Body of pancreas (tissue), 4 donors: ENCODE measurements at regions not wholly inside any gene's neighbourhood (a gene's known extent, or its start where the extent isn't known, plus 50 kb on each side); places are given as distances from the start of the nearest gene placed in this dataset.
A peak's percentile ranks its signal among the peaks of the same experiment; 100 is the strongest.

Source experiments
- ATAC-seq: fragments of 150-250 bp; one replicate; pipeline ENCODE4 v1.9.1; 2016
- DNase-seq, 4 donors: peaks; one replicate each; pipeline ENCODE4 v3.0.0-alpha.2; 2019
- H3K27ac ChIP-seq, 4 donors: fragments of 200-600 bp; sonication (generic); 1 replicate in 3 of 4; 2 replicates in 1 of 4; pipeline versions ENCODE4 v1.5.1 to v1.6.1; 2016 to 2019; ENCODE audit warnings: mild to moderate bottlenecking in 1 of 4, mixed read lengths in 1 of 4, moderate library complexity in 1 of 4
- H3K27me3 ChIP-seq, 2 donors: fragments of 200-600 bp; sonication (generic); one replicate each; pipeline ENCODE4 v1.6.0; 2016; ENCODE audit warnings: mild to moderate bottlenecking in 1 of 2
- H3K36me3 ChIP-seq, 2 donors: fragments of 200-600 bp; sonication (generic); replicated peaks in 1 of 2; 2 replicates each; pipeline ENCODE4 v1.5.1; 2016; ENCODE audit warnings: low read depth in 2 of 2; ENCODE audit not compliant: insufficient read depth in 1 of 2
- H3K4me1 ChIP-seq: fragments of 200-600 bp; sonication (generic); one replicate; pipeline ENCODE4 v1.6.0; 2016
- H3K4me3 ChIP-seq, 2 donors: fragments of 200-600 bp; sonication (generic); 1 replicate in 1 of 2; 2 replicates in 1 of 2; pipeline ENCODE4 v1.5.1; 2016 to 2019
- H3K9me3 ChIP-seq, 3 donors: fragments of 200-600 bp; sonication (generic); 1 replicate in 2 of 3; 2 replicates in 1 of 3; pipeline ENCODE4 v1.5.1; 2016
- POLR2A ChIP-seq, 3 donors: fragments of 450-650 bp; IDR thresholded peaks; one replicate each; pipeline ENCODE4 v1.6.1; 2016; ENCODE audit warnings: antibody characterized with exemption in 3 of 3, mild to moderate bottlenecking in 2 of 3
- WGBS, 2 donors: methylation state at CpG; one replicate each; pipeline ENCODE4 v1.1.5; 2017; 5-methylcytosine and 5-hydroxymethylcytosine counted together
- intact Hi-C: fragments of 100-400 bp; cut with DNase I; formaldehyde crosslinking; loops from one replicate; pipeline ENCODE4 v1.15.1; 2023
- TF ChIP-seq, protein P1 (sequence below), 7 experiments: fragments of 450-650 bp in 4 of 7; fragments of 200-600 bp in 3 of 7; sonication (generic) in 3 of 7; IDR thresholded peaks; one replicate each; pipeline ENCODE4 v1.5.1; 2016 to 2019; ENCODE audit warnings: antibody characterized with exemption in 7 of 7

DNA sequence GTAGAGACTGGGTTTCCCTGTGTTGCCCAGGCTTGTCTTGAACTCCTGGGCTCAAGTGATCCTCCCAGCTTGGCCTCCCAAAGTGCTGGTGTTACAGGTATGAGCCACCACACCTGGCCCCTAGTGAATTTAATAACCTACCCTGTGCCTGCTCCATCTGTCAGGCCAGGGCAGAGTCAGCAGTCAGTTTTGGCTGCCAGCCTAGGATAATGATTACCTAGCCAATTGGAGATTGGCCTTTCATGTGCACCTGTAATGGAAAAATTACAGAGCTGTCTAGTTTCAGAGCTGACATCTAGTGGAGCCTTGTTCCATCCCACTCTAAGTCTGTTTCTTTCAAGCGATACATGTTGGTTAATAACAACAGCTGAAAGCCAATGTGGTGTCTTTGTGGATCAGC lies 92.0 kb downstream of the DIRAS3 start:
- peaks cover 0 to 9% (median 0%) of the 10 kb centered on the region in 3 donors for H3K9me3 ChIP-seq
- no peak for TF ChIP-seq POLR2A (IDR thresholded peaks at IDR 0.05)
- TF ChIP-seq, protein P1, sequence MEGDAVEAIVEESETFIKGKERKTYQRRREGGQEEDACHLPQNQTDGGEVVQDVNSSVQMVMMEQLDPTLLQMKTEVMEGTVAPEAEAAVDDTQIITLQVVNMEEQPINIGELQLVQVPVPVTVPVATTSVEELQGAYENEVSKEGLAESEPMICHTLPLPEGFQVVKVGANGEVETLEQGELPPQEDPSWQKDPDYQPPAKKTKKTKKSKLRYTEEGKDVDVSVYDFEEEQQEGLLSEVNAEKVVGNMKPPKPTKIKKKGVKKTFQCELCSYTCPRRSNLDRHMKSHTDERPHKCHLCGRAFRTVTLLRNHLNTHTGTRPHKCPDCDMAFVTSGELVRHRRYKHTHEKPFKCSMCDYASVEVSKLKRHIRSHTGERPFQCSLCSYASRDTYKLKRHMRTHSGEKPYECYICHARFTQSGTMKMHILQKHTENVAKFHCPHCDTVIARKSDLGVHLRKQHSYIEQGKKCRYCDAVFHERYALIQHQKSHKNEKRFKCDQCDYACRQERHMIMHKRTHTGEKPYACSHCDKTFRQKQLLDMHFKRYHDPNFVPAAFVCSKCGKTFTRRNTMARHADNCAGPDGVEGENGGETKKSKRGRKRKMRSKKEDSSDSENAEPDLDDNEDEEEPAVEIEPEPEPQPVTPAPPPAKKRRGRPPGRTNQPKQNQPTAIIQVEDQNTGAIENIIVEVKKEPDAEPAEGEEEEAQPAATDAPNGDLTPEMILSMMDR (IDR thresholded peaks at IDR 0.05): no peak
- intact Hi-C loops: no loop called here
- no peak overlapping the region for H3K27ac ChIP-seq
- H3K4me3 ChIP-seq: no peak overlapping the region
- no peak for DNase-seq
- H3K4me1 ChIP-seq: no peaks in the 10 kb centered on the region
- ATAC-seq: no peak
- 91 to 100% methylated on average over 1 of the region's 1 CpG for WGBS, 2 donors
- no peaks in the 10 kb centered on the region for H3K27me3 ChIP-seq
- no peaks in the 10 kb centered on the region for H3K36me3 ChIP-seq

DNA sequence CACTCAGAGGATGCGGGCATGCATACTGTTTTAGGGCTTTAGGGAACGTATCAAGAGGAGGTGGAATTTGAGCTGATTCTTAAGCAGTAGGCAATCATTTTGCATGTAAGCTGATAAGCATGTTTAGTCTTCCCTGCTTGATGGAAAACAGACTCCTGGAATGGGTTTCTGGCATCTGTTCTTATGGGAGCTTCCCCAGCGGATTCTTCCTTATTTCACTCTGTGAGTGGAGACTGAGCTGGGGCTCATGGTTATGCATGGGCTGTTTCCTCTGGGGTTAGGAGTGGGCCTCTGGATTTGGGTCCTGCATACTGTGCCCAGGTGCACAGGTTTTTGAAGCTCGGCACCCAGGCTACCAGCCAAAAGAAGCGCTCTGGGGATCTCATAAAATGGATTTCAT lies 93.4 kb downstream of the DIRAS3 start:
- intact Hi-C loops: no loop called here
- DNase-seq (peak in 1 of 4 donors; percentile 6), ATAC-seq (no peak)
- Histone ChIP-seq H3K4me3 (no peak overlapping the region), H3K9me3 (no peaks in the 10 kb centered on the region), H3K4me1 (no peaks in the 10 kb centered on the region), H3K27ac (no peak overlapping the region), H3K36me3 (no peaks in the 10 kb centered on the region), H3K27me3 (no peaks in the 10 kb centered on the region)
- TF ChIP-seq, protein P1 (IDR thresholded peaks at IDR 0.05): no peak
- TF ChIP-seq POLR2A (IDR thresholded peaks at IDR 0.05): no peak
- 81 to 85% methylated on average over 5 of the region's 5 CpGs for WGBS, 2 donors

DNA sequence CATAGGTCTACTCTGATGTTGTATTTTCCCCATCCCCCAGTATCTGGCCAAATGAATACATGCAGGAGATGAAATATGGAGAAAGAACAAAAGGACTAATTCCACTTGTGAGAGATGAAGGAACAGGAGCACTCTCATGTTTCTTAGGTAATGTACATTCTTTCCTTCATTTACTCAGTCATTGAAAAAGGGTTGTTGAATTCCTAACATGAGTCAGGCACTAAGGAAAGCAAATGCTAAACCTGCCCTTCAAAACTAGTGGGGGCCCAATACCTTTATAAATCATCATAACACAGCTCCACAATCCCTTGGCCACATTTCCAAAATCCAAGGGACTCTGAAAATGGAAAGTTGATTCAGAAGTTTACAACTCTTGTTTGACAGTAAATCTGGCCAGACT lies 94.3 kb downstream of the DIRAS3 start:
- H3K27me3 ChIP-seq: no peaks in the 10 kb centered on the region
- DNase-seq (no peak), ATAC-seq (no peak)
- no peaks in the 10 kb centered on the region for H3K4me1 ChIP-seq
- H3K36me3 ChIP-seq: no peaks in the 10 kb centered on the region
- no peak overlapping the region for H3K4me3 ChIP-seq
- TF ChIP-seq, protein P1 (IDR thresholded peaks at IDR 0.05): no peak
- TF ChIP-seq POLR2A (IDR thresholded peaks at IDR 0.05): no peak
- H3K9me3 ChIP-seq: no peaks in the 10 kb centered on the region
- H3K27ac ChIP-seq: no peak overlapping the region
- intact Hi-C loops: no loop called here

GRCh38 chr1:67955591-67955990 lies 94.8 kb downstream of the DIRAS3 start:
- TF ChIP-seq POLR2A (IDR thresholded peaks at IDR 0.05): no peak
- TF ChIP-seq, protein P1 (IDR thresholded peaks at IDR 0.05): no peak
- Histone ChIP-seq H3K4me3 (no peak overlapping the region), H3K9me3 (no peaks in the 10 kb centered on the region), H3K4me1 (no peaks in the 10 kb centered on the region), H3K27me3 (no peaks in the 10 kb centered on the region), H3K27ac (no peak overlapping the region), H3K36me3 (no peaks in the 10 kb centered on the region)
- 80 to 85% methylated on average over 2 of the region's 2 CpGs for WGBS, 2 donors
- intact Hi-C loops: no loop called here
- DNase-seq: no peak
- ATAC-seq: no peak

GRCh38 chr1:67953301-67953700 lies 97.1 kb downstream of the DIRAS3 start:
- Histone ChIP-seq H3K4me1 (no peaks in the 10 kb centered on the region), H3K9me3 (no peaks in the 10 kb centered on the region), H3K36me3 (no peaks in the 10 kb centered on the region), H3K27me3 (no peaks in the 10 kb centered on the region), H3K27ac (no peak overlapping the region), H3K4me3 (no peak overlapping the region)
- peak in 1 of 4 donors; percentile 11 for DNase-seq
- no peak for TF ChIP-seq POLR2A (IDR thresholded peaks at IDR 0.05)
- TF ChIP-seq, protein P1 (IDR thresholded peaks at IDR 0.05): no peak
- no peak for ATAC-seq
- WGBS, 2 donors: 82 to 92% methylated on average over 2 of the region's 2 CpGs
- intact Hi-C loops: no loop called here
